Smooth muscle cell (in vitro differentiated cells): ENCODE measurements at regions not wholly inside any gene's neighbourhood (a gene's known extent, or its start where the extent isn't known, plus 50 kb on each side); places are given as distances from the start of the nearest gene placed in this dataset.

ENCODE experiments used
- DNase-seq: peaks from one replicate; lab custom pipeline; 2025; ENCODE audit not compliant: unreplicated experiment; lab: John Stamatoyannopoulos, UW
- H2AFZ ChIP-seq: fragments of 200-600 bp; sonication (generic); 2 replicates; pipeline ENCODE4 v1.6.0; 2016; ENCODE audit warnings: antibody characterized with exemption, low read depth, mild to moderate bottlenecking
- H3F3A ChIP-seq: fragments of 200-600 bp; sonication (generic); 2 replicates; pipeline ENCODE4 v1.6.0; 2017; ENCODE audit warnings: antibody characterized with exemption, low read depth
- H3K27ac ChIP-seq: fragments of 200-600 bp; sonication (generic); 2 replicates; pipeline ENCODE4 v1.5.1; 2016; ENCODE audit warnings: low read depth, mild to moderate bottlenecking
- H3K27me3 ChIP-seq: fragments of 200-600 bp; sonication (generic); 2 replicates; pipeline ENCODE4 v1.6.1; 2016; ENCODE audit warnings: low read depth, mild to moderate bottlenecking
- H3K36me3 ChIP-seq: fragments of 200-600 bp; sonication (generic); 2 replicates; pipeline ENCODE4 v1.5.1; 2016; ENCODE audit warnings: low read depth
- H3K4me1 ChIP-seq: fragments of 200-600 bp; sonication (generic); 2 replicates; pipeline ENCODE4 v1.5.1; 2016; ENCODE audit warnings: low read depth
- H3K4me2 ChIP-seq: fragments of 200-600 bp; sonication (generic); 2 replicates; pipeline ENCODE4 v1.6.0; 2016; ENCODE audit warnings: mild to moderate bottlenecking
- H3K4me3 ChIP-seq: fragments of 200-600 bp; sonication (generic); 2 replicates; pipeline ENCODE4 v1.5.1; 2016; ENCODE audit warnings: mild to moderate bottlenecking
- H3K79me2 ChIP-seq: fragments of 200-600 bp; sonication (generic); 2 replicates; pipeline ENCODE4 v1.6.0; 2016; ENCODE audit warnings: low read depth, mild to moderate bottlenecking
- H3K9ac ChIP-seq: fragments of 200-600 bp; sonication (generic); 2 replicates; pipeline ENCODE4 v1.6.0; 2016; ENCODE audit warnings: low read depth
- H3K9me3 ChIP-seq: fragments of 200-600 bp; sonication (generic); replicated peaks from 2 replicates; pipeline ENCODE4 v1.5.1; 2016; ENCODE audit warnings: low read depth
- H4K20me1 ChIP-seq: fragments of 200-600 bp; sonication (generic); 2 replicates; pipeline ENCODE4 v1.6.0; 2016; ENCODE audit warnings: low read depth
- CTCF ChIP-seq: fragments of 200-600 bp; sonication (generic); IDR thresholded peaks from 2 replicates; pipeline ENCODE4 v1.5.1; 2017; ENCODE audit warnings: borderline replicate concordance, mild to moderate bottlenecking, antibody characterized with exemption; ENCODE audit not compliant: insufficient read depth, poor library complexity, severe bottlenecking
- WGBS: methylation state at CpG from one replicate; pipeline ENCODE4 v1.1.7; 2016; ENCODE audit warnings: low lambda C conversion rate; 5-methylcytosine and 5-hydroxymethylcytosine counted together

DNA sequence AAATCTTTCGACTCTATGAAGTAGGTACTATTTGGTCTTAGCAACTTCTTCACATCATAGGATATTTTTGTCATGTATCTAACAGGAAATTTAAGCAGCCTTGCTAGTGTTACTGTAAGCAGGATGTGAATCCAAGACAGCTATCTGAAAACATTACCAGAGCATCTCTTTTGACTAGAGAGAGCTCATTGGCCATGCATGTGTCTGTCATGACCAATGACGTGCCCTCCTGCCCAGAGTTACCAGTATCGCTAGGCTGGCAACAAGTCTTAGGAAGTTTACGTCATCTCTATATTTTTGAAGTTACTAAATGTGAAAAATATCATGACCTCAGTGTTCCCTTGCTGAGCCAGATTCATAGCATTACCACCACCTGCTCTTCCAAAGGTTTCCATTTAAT, 130.9 kb upstream of the TP63 start:
- Histone ChIP-seq H3K9ac (no peak overlapping the region), H3K79me2 (no peaks in the 10 kb centered on the region), H2AFZ (no peak overlapping the region), H3K36me3 (no peaks in the 10 kb centered on the region), H3K4me3 (no peak overlapping the region), H3K4me1 (no peaks in the 10 kb centered on the region), H3F3A (no peaks in the 10 kb centered on the region), H3K27ac (no peak overlapping the region), H3K27me3 (no peaks in the 10 kb centered on the region), H3K9me3 (no peaks in the 10 kb centered on the region), H3K4me2 (no peak overlapping the region), H4K20me1 (no peaks in the 10 kb centered on the region)
- no peak for TF ChIP-seq CTCF
- 83% methylated on average over 4 of the region's 4 CpGs for WGBS
- DNase-seq = no peak

- no peak overlapping the region for H3K4me2 ChIP-seq
- H3K27ac ChIP-seq = no peak overlapping the region
- H3K9me3 ChIP-seq = no peaks in the 10 kb centered on the region
- H3F3A ChIP-seq = no peaks in the 10 kb centered on the region
- no peaks in the 10 kb centered on the region for H3K36me3 ChIP-seq
- no peaks in the 10 kb centered on the region for H3K4me1 ChIP-seq
- DNase-seq = no peak
- no peaks in the 10 kb centered on the region for H3K79me2 ChIP-seq
- H3K9ac ChIP-seq = no peak overlapping the region
- no peaks in the 10 kb centered on the region for H3K27me3 ChIP-seq
- H2AFZ ChIP-seq = no peak overlapping the region
- no peak for TF ChIP-seq CTCF
- no peaks in the 10 kb centered on the region for H4K20me1 ChIP-seq
- H3K4me3 ChIP-seq = no peak overlapping the region
- WGBS = 79% methylated on average over 3 of the region's 3 CpGs
Observed at GRCh38 chr3:189500798-189501495, 130.2 kb upstream of the TP63 start.

GRCh38 chr3:189502256-189502655, 128.9 kb upstream of the TP63 start:
- DNase-seq = no peak
- H3K27me3 ChIP-seq = no peaks in the 10 kb centered on the region
- 91% methylated on average over 4 of the region's 4 CpGs for WGBS
- no peak overlapping the region for H3K4me3 ChIP-seq
- H3K9me3 ChIP-seq = no peaks in the 10 kb centered on the region
- H3K4me1 ChIP-seq = no peaks in the 10 kb centered on the region
- H3K79me2 ChIP-seq = no peaks in the 10 kb centered on the region
- no peak overlapping the region for H3K4me2 ChIP-seq
- H2AFZ ChIP-seq = no peak overlapping the region
- H4K20me1 ChIP-seq = no peaks in the 10 kb centered on the region
- H3F3A ChIP-seq = no peaks in the 10 kb centered on the region
- H3K36me3 ChIP-seq = no peaks in the 10 kb centered on the region
- no peak for TF ChIP-seq CTCF
- H3K27ac ChIP-seq = no peak overlapping the region
- H3K9ac ChIP-seq = no peak overlapping the region

- DNase-seq = no peak
- Histone ChIP-seq H3K4me2 (no peak overlapping the region), H3K9me3 (no peaks in the 10 kb centered on the region), H3F3A (no peaks in the 10 kb centered on the region), H3K79me2 (no peaks in the 10 kb centered on the region), H3K36me3 (no peaks in the 10 kb centered on the region), H2AFZ (no peak overlapping the region), H3K4me1 (no peaks in the 10 kb centered on the region), H3K9ac (no peak overlapping the region), H3K4me3 (no peak overlapping the region), H3K27me3 (no peaks in the 10 kb centered on the region), H4K20me1 (no peaks in the 10 kb centered on the region), H3K27ac (no peak overlapping the region)
- 45% methylated on average over 2 of the region's 2 CpGs for WGBS
- TF ChIP-seq CTCF = no peak
Observed at GRCh38 chr3:189502676-189503257, 128.4 kb upstream of the TP63 start.
